ENCODE measurements at regions not wholly inside any gene's neighbourhood (a gene's known extent, or its start where the extent isn't known, plus 50 kb on each side); places are given as distances from the start of the nearest gene placed in this dataset.
"Not testable (repeated sequence)": the region's sequence is repeated elsewhere in the genome, so short reads cannot be mapped to it uniquely, and the experiment has no call there.

- DNase-seq (no peak), ATAC-seq (no peak)
- WGBS (ENCODE audit: insufficient coverage), result 89% methylated on average over 4 of the region's 4 CpGs
- Mint-ChIP-seq H3K4me1 (no peaks in the 10 kb centered on the region), H3K27ac (no peak overlapping the region), H3K27me3 (ENCODE audit: low read depth in 2 of 2) (no peaks in the 10 kb centered on the region), H3K36me3 (no peaks in the 10 kb centered on the region), H3K4me3 (no peak overlapping the region), H3K9me3 (peaks cover 4 to 7% of the 10 kb centered on the region in 2 donors)
- Histone ChIP-seq H3K4me1 (ENCODE audit: control insufficient read depth, insufficient read depth, low read length) (no peaks in the 10 kb centered on the region), H3K27me3 (ENCODE audit: control insufficient read depth, insufficient read depth, low read length) (no peaks in the 10 kb centered on the region), H3K27ac (ENCODE audit: low read length) (no peak overlapping the region), H3K9me3 (ENCODE audit: control insufficient read depth, insufficient read depth, low read length) (peaks cover 4% of the 10 kb centered on the region), H3K4me3 (ENCODE audit: low read length) (no peak overlapping the region), H3K36me3 (ENCODE audit: control insufficient read depth, insufficient read depth, low read length) (no peaks in the 10 kb centered on the region)
- intact Hi-C loops (cut with micrococcal nuclease), result no loop called here
- TF ChIP-seq CTCF (IDR thresholded peaks at IDR 0.05), result no peak
These were observed 354.7 kb downstream of the OTUD1 start for GRCh38 chr10:23793577-23793976.

GRCh38 chr10:23797452-23797851, 358.6 kb downstream of the OTUD1 start:
- H3K27ac Mint-ChIP-seq; H3K4me3 ChIP-seq (ENCODE audit: low read length); DNase-seq; H3K27me3 Mint-ChIP-seq (ENCODE audit: low read depth in 2 of 2); H3K36me3 Mint-ChIP-seq; H3K4me3 Mint-ChIP-seq; intact Hi-C loops (cut with micrococcal nuclease); H3K27ac ChIP-seq (ENCODE audit: low read length); H3K27me3 ChIP-seq (ENCODE audit: control insufficient read depth, insufficient read depth, low read length); ATAC-seq; H3K9me3 ChIP-seq (ENCODE audit: control insufficient read depth, insufficient read depth, low read length); H3K4me1 Mint-ChIP-seq; H3K4me1 ChIP-seq (ENCODE audit: control insufficient read depth, insufficient read depth, low read length); H3K36me3 ChIP-seq (ENCODE audit: control insufficient read depth, insufficient read depth, low read length): not testable (repeated sequence)
- 49% methylated on average over 4 of the region's 4 CpGs for WGBS (ENCODE audit: insufficient coverage)
- peaks cover 11 to 16% of the 10 kb centered on the region in 2 donors for H3K9me3 Mint-ChIP-seq

- H3K36me3 Mint-ChIP-seq, result no peaks in the 10 kb centered on the region
- no peaks in the 10 kb centered on the region for H3K4me1 Mint-ChIP-seq
- WGBS (ENCODE audit: insufficient coverage), result 84% methylated on average over 2 of the region's 2 CpGs
- Histone ChIP-seq H3K9me3 (ENCODE audit: control insufficient read depth, insufficient read depth, low read length) (no peaks in the 10 kb centered on the region), H3K27ac (ENCODE audit: low read length) (no peak overlapping the region), H3K4me3 (ENCODE audit: low read length) (no peak overlapping the region), H3K36me3 (ENCODE audit: control insufficient read depth, insufficient read depth, low read length) (no peaks in the 10 kb centered on the region), H3K27me3 (ENCODE audit: control insufficient read depth, insufficient read depth, low read length) (no peaks in the 10 kb centered on the region), H3K4me1 (ENCODE audit: control insufficient read depth, insufficient read depth, low read length) (no peaks in the 10 kb centered on the region)
- H3K4me3 Mint-ChIP-seq, result no peak overlapping the region
- peaks cover 9 to 15% of the 10 kb centered on the region in 2 donors for H3K9me3 Mint-ChIP-seq
- no peaks in the 10 kb centered on the region for H3K27me3 Mint-ChIP-seq (ENCODE audit: low read depth in 2 of 2)
- intact Hi-C loops (cut with micrococcal nuclease), result no loop called here
- ATAC-seq, result no peak
- DNase-seq, result no peak
- H3K27ac Mint-ChIP-seq, result no peak overlapping the region
- no peak for TF ChIP-seq CTCF (IDR thresholded peaks at IDR 0.05)
These were observed 365.2 kb downstream of the OTUD1 start for GRCh38 chr10:23804125-23804524.

- H3K36me3 Mint-ChIP-seq, result no peaks in the 10 kb centered on the region
- H3K9me3 Mint-ChIP-seq, result peaks cover 2% of the 10 kb centered on the region in 2 donors
- intact Hi-C loops (cut with micrococcal nuclease), result no loop called here
- H3K4me1 Mint-ChIP-seq, result no peaks in the 10 kb centered on the region
- TF ChIP-seq CTCF (IDR thresholded peaks at IDR 0.05), result no peak
- H3K4me3 Mint-ChIP-seq, result no peak overlapping the region
- no peak overlapping the region for H3K27ac Mint-ChIP-seq
- no peaks in the 10 kb centered on the region for H3K4me1 ChIP-seq (ENCODE audit: control insufficient read depth, insufficient read depth, low read length)
- no peaks in the 10 kb centered on the region for H3K27me3 Mint-ChIP-seq (ENCODE audit: low read depth in 2 of 2)
- H3K27me3 ChIP-seq (ENCODE audit: control insufficient read depth, insufficient read depth, low read length), result no peaks in the 10 kb centered on the region
- ATAC-seq, result no peak
- no peaks in the 10 kb centered on the region for H3K36me3 ChIP-seq (ENCODE audit: control insufficient read depth, insufficient read depth, low read length)
- H3K27ac ChIP-seq (ENCODE audit: low read length), result no peak overlapping the region
- 78% methylated on average over 3 of the region's 3 CpGs for WGBS (ENCODE audit: insufficient coverage)
- no peak overlapping the region for H3K4me3 ChIP-seq (ENCODE audit: low read length)
- H3K9me3 ChIP-seq (ENCODE audit: control insufficient read depth, insufficient read depth, low read length), result no peaks in the 10 kb centered on the region
- DNase-seq, result no peak
These were observed 374.8 kb downstream of the OTUD1 start for GRCh38 chr10:23813687-23814086.

All from natural killer cell (primary cell).